ENCODE measurements at regions not wholly inside any gene's neighbourhood (a gene's known extent, or its start where the extent isn't known, plus 50 kb on each side); places are given as distances from the start of the nearest gene placed in this dataset.
A peak's percentile ranks its signal among the peaks of the same experiment; 100 is the strongest.

- Mint-ChIP-seq H3K36me3 (ENCODE audit: low read depth) (no peaks in the 10 kb centered on the region), H3K4me1 (ENCODE audit: low read depth) (peaks cover 4% of the 10 kb centered on the region), H3K4me3 (no peak overlapping the region), H3K27ac (no peak overlapping the region), H3K9me3 (no peaks in the 10 kb centered on the region), H3K27me3 (ENCODE audit: low read depth) (peaks cover 3% of the 10 kb centered on the region)
Measured at GRCh38 chr2:238502088-238502810, 75.5 kb downstream of the ASB1 start.

- H3K27me3 Mint-ChIP-seq (ENCODE audit: low read depth) = peaks cover 10% of the 10 kb centered on the region
- H3K36me3 Mint-ChIP-seq (ENCODE audit: low read depth) = no peaks in the 10 kb centered on the region
- H3K27ac Mint-ChIP-seq = no peak overlapping the region
- peaks cover 4% of the 10 kb centered on the region for H3K4me1 Mint-ChIP-seq (ENCODE audit: low read depth)
- H3K9me3 Mint-ChIP-seq = no peaks in the 10 kb centered on the region
- H3K4me3 Mint-ChIP-seq = no peak overlapping the region
Measured at GRCh38 chr2:238502956-238503791, 76.4 kb downstream of the ASB1 start.

- Mint-ChIP-seq H3K9me3 (no peaks in the 10 kb centered on the region), H3K4me3 (no peak overlapping the region), H3K36me3 (ENCODE audit: low read depth) (no peaks in the 10 kb centered on the region), H3K27ac (no peak overlapping the region), H3K4me1 (ENCODE audit: low read depth) (peaks cover 4% of the 10 kb centered on the region), H3K27me3 (ENCODE audit: low read depth) (peaks cover 10% of the 10 kb centered on the region)
Measured at GRCh38 chr2:238504181-238504931, 77.6 kb downstream of the ASB1 start.

GRCh38 chr2:238505119-238505891 is 78.6 kb downstream of the ASB1 start:
- no peaks in the 10 kb centered on the region for H3K9me3 Mint-ChIP-seq
- peaks cover 10% of the 10 kb centered on the region for H3K27me3 Mint-ChIP-seq (ENCODE audit: low read depth)
- no peak overlapping the region for H3K4me3 Mint-ChIP-seq
- H3K36me3 Mint-ChIP-seq (ENCODE audit: low read depth) = no peaks in the 10 kb centered on the region
- peak overlapping the region; percentile 7 for H3K27ac Mint-ChIP-seq
- peaks cover 4% of the 10 kb centered on the region for H3K4me1 Mint-ChIP-seq (ENCODE audit: low read depth)

- no peaks in the 10 kb centered on the region for H3K36me3 Mint-ChIP-seq (ENCODE audit: low read depth)
- no peaks in the 10 kb centered on the region for H3K9me3 Mint-ChIP-seq
- peaks cover 10% of the 10 kb centered on the region for H3K27me3 Mint-ChIP-seq (ENCODE audit: low read depth)
- H3K4me1 Mint-ChIP-seq (ENCODE audit: low read depth) = peaks cover 4% of the 10 kb centered on the region
- no peak overlapping the region for H3K4me3 Mint-ChIP-seq
- H3K27ac Mint-ChIP-seq = no peak overlapping the region
Measured at GRCh38 chr2:238505892-238506280, 79.2 kb downstream of the ASB1 start.

GRCh38 chr2:238506371-238507068 is 79.8 kb downstream of the ASB1 start:
- Mint-ChIP-seq H3K36me3 (ENCODE audit: low read depth) (no peaks in the 10 kb centered on the region), H3K4me3 (no peak overlapping the region), H3K4me1 (ENCODE audit: low read depth) (peaks cover 4% of the 10 kb centered on the region), H3K27me3 (ENCODE audit: low read depth) (peaks cover 10% of the 10 kb centered on the region), H3K9me3 (no peaks in the 10 kb centered on the region), H3K27ac (no peak overlapping the region)

GRCh38 chr2:238507836-238508235 is 81.1 kb downstream of the ASB1 start:
- Mint-ChIP-seq H3K9me3 (no peaks in the 10 kb centered on the region), H3K27ac (no peak overlapping the region), H3K4me3 (no peak overlapping the region), H3K36me3 (ENCODE audit: low read depth) (no peaks in the 10 kb centered on the region), H3K27me3 (ENCODE audit: low read depth) (peaks cover 10% of the 10 kb centered on the region), H3K4me1 (ENCODE audit: low read depth) (peaks cover 4% of the 10 kb centered on the region)

- H3K36me3 Mint-ChIP-seq (ENCODE audit: low read depth) = no peaks in the 10 kb centered on the region
- H3K4me3 Mint-ChIP-seq = no peak overlapping the region
- no peak overlapping the region for H3K27ac Mint-ChIP-seq
- no peaks in the 10 kb centered on the region for H3K9me3 Mint-ChIP-seq
- H3K27me3 Mint-ChIP-seq (ENCODE audit: low read depth) = peaks cover 10% of the 10 kb centered on the region
- H3K4me1 Mint-ChIP-seq (ENCODE audit: low read depth) = peaks cover 4% of the 10 kb centered on the region
Measured at GRCh38 chr2:238509151-238509835, 82.6 kb downstream of the ASB1 start.

GRCh38 chr2:238509903-238510302 is 83.2 kb downstream of the ASB1 start:
- Mint-ChIP-seq H3K27me3 (ENCODE audit: low read depth) (peaks cover 10% of the 10 kb centered on the region), H3K4me3 (no peak overlapping the region), H3K27ac (no peak overlapping the region), H3K9me3 (no peaks in the 10 kb centered on the region), H3K36me3 (ENCODE audit: low read depth) (no peaks in the 10 kb centered on the region), H3K4me1 (ENCODE audit: low read depth) (peaks cover 4% of the 10 kb centered on the region)

- Mint-ChIP-seq H3K4me1 (ENCODE audit: low read depth) (no peaks in the 10 kb centered on the region), H3K4me3 (no peak overlapping the region), H3K9me3 (no peaks in the 10 kb centered on the region), H3K27me3 (ENCODE audit: low read depth) (peaks cover 13% of the 10 kb centered on the region), H3K36me3 (ENCODE audit: low read depth) (no peaks in the 10 kb centered on the region), H3K27ac (no peak overlapping the region)
Measured at GRCh38 chr2:238510911-238511613, 84.3 kb downstream of the ASB1 start.

- Mint-ChIP-seq H3K27ac (no peak overlapping the region), H3K27me3 (ENCODE audit: low read depth) (peaks cover 15% of the 10 kb centered on the region), H3K4me3 (no peak overlapping the region), H3K36me3 (ENCODE audit: low read depth) (no peaks in the 10 kb centered on the region), H3K9me3 (peaks cover 3% of the 10 kb centered on the region), H3K4me1 (ENCODE audit: low read depth) (peaks cover 2% of the 10 kb centered on the region)
Measured at GRCh38 chr2:238511614-238511950, 84.9 kb downstream of the ASB1 start.

- Mint-ChIP-seq H3K4me1 (ENCODE audit: low read depth) (peaks cover 2% of the 10 kb centered on the region), H3K4me3 (no peak overlapping the region), H3K9me3 (peaks cover 6% of the 10 kb centered on the region), H3K27me3 (ENCODE audit: low read depth) (peaks cover 11% of the 10 kb centered on the region), H3K27ac (no peak overlapping the region), H3K36me3 (ENCODE audit: low read depth) (no peaks in the 10 kb centered on the region)
Measured at GRCh38 chr2:238512247-238512867, 85.6 kb downstream of the ASB1 start.

All from T-helper 1 cell treated with Interleukin-12 subunit alpha and Interleukin-12 subunit beta and Interleukin-4 antibody, amounts not matched to agents 30 μg/mL and 1 μg/mL, for 36 hours (primary cell).